C4-2B (cell line): ENCODE measurements at regions not wholly inside any gene's neighbourhood (a gene's known extent, or its start where the extent isn't known, plus 50 kb on each side); places are given as distances from the start of the nearest gene placed in this dataset.

Experiments used
- CTCF ChIP-seq: fragments of 450-650 bp; conservative IDR thresholded peaks from 2 replicates; pipeline ENCODE4 v1.5.1; 2017; ENCODE audit warnings: mild to moderate bottlenecking
- ZFX ChIP-seq: fragments of 450-650 bp; IDR thresholded peaks from 2 replicates; pipeline ENCODE4 v1.6.1; 2017

DNA sequence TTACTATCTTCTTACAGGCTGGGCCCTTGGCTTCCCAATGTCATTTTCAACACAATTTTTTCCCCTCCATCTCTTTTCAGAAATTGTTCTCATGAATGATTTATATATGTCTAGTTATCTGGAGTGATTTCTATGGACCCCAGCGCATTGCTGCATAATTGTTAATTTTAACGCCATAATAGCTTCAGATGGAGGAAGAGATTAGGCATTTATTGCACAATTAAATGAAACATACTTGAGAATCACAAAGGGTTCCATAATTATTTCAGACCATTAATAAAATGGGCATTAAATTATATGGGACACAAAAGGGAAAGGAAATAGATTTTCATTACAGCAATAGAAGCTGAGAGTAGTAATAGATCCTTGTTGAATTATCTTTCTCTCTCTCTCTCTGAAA lies 70.3 kb upstream of the SOX14 start:
- no peak for TF ChIP-seq CTCF
- TF ChIP-seq ZFX = no peak
